ENCODE measurements at regions not wholly inside any gene's neighbourhood (a gene's known extent, or its start where the extent isn't known, plus 50 kb on each side); places are given as distances from the start of the nearest gene placed in this dataset.
"Not testable (repeated sequence)": the region's sequence is repeated elsewhere in the genome, so short reads cannot be mapped to it uniquely, and the experiment has no call there.

- in situ Hi-C loops (cut with MboI; ENCODE audit: low pct_unique_long_range_greater_than_20kb, low sequenced_read_pairs, unreplicated experiment) = no loop called here
- DNase-seq (ENCODE audit: low spot score) = no peak
- TF ChIP-seq CTCF (IDR thresholded peaks at IDR 0.05; ENCODE audit: extremely low read depth, insufficient read depth, missing control alignments) = no peak
Observed at GRCh38 chr21:22795091-22795490, 1796.9 kb downstream of the NCAM2 start.

GRCh38 chr21:22795644-22796043, 1797.4 kb downstream of the NCAM2 start:
- no peak for DNase-seq (ENCODE audit: low spot score)
- TF ChIP-seq CTCF (IDR thresholded peaks at IDR 0.05; ENCODE audit: extremely low read depth, insufficient read depth, missing control alignments) = no peak
- in situ Hi-C loops (cut with MboI; ENCODE audit: low pct_unique_long_range_greater_than_20kb, low sequenced_read_pairs, unreplicated experiment) = no loop called here

GRCh38 chr21:22796147-22796546, 1797.9 kb downstream of the NCAM2 start:
- in situ Hi-C loops (cut with MboI; ENCODE audit: low pct_unique_long_range_greater_than_20kb, low sequenced_read_pairs, unreplicated experiment) = no loop called here
- no peak for DNase-seq (ENCODE audit: low spot score)
- TF ChIP-seq CTCF (IDR thresholded peaks at IDR 0.05; ENCODE audit: extremely low read depth, insufficient read depth, missing control alignments) = no peak

- no peak for DNase-seq (ENCODE audit: low spot score)
- in situ Hi-C loops (cut with MboI; ENCODE audit: low pct_unique_long_range_greater_than_20kb, low sequenced_read_pairs, unreplicated experiment) = no loop called here
- no peak for TF ChIP-seq CTCF (IDR thresholded peaks at IDR 0.05; ENCODE audit: extremely low read depth, insufficient read depth, missing control alignments)
Observed at GRCh38 chr21:22804151-22804550, 1805.9 kb downstream of the NCAM2 start.

- DNase-seq (ENCODE audit: low spot score) = no peak
- no peak for TF ChIP-seq CTCF (IDR thresholded peaks at IDR 0.05; ENCODE audit: extremely low read depth, insufficient read depth, missing control alignments)
Observed at GRCh38 chr21:22806278-22806677, 1808.1 kb downstream of the NCAM2 start.

GRCh38 chr21:22813201-22813600, 1815.0 kb downstream of the NCAM2 start:
- DNase-seq (ENCODE audit: low spot score) = no peak
- in situ Hi-C loops (cut with MboI; ENCODE audit: low pct_unique_long_range_greater_than_20kb, low sequenced_read_pairs, unreplicated experiment) = no loop called here
- no peak for TF ChIP-seq CTCF (IDR thresholded peaks at IDR 0.05; ENCODE audit: extremely low read depth, insufficient read depth, missing control alignments)

More at GRCh38 chr21:22806278-22806677, 1808.1 kb downstream of the NCAM2 start:
- in situ Hi-C loops (cut with MboI; ENCODE audit: low pct_unique_long_range_greater_than_20kb, low sequenced_read_pairs, unreplicated experiment) = no loop called here

GRCh38 chr21:22818681-22819485, 1820.7 kb downstream of the NCAM2 start:
- in situ Hi-C loops (cut with MboI; ENCODE audit: low pct_unique_long_range_greater_than_20kb, low sequenced_read_pairs, unreplicated experiment); DNase-seq (ENCODE audit: low spot score): not testable (repeated sequence)
